GM23338 (cell line): ENCODE measurements at regions not wholly inside any gene's neighbourhood (a gene's known extent, or its start where the extent isn't known, plus 50 kb on each side); places are given as distances from the start of the nearest gene placed in this dataset.

Experiments used
- ATAC-seq: fragments of 200-7000 bp; cut with Tn5 transposase; 3 replicates; pipeline ENCODE4 v1.9.1; 2020
- DNase-seq: peaks from one replicate; pipeline ENCODE4 v3.0.0-alpha.2; 2015; ENCODE audit warnings: low spot score
- H2AFZ ChIP-seq: fragments of 200-600 bp; sonication (generic); 2 replicates; pipeline ENCODE4 v1.8.0; 2016; ENCODE audit warnings: antibody characterized with exemption, mild to moderate bottlenecking, moderate library complexity
- H3F3A ChIP-seq: fragments of 200-600 bp; sonication (generic); replicated peaks from 2 replicates; pipeline ENCODE4 v1.8.0; 2017; ENCODE audit warnings: antibody characterized with exemption, mixed run types, low read depth
- H3K27ac ChIP-seq: fragments of 200-600 bp; sonication (generic); 2 replicates; pipeline ENCODE4 v1.6.1; 2016; ENCODE audit warnings: low read depth
- H3K27me3 ChIP-seq: fragments of 200-600 bp; sonication (generic); 2 replicates; pipeline ENCODE4 v1.8.0; 2016; ENCODE audit warnings: mild to moderate bottlenecking, mixed run types, moderate library complexity; ENCODE audit not compliant: insufficient read depth
- H3K36me3 ChIP-seq: fragments of 200-600 bp; sonication (generic); 2 replicates; pipeline ENCODE4 v1.8.0; 2016; ENCODE audit warnings: mild to moderate bottlenecking; ENCODE audit not compliant: insufficient read depth
- H3K4me1 ChIP-seq: fragments of 200-600 bp; sonication (generic); 2 replicates; pipeline ENCODE4 v1.8.0; 2016; ENCODE audit warnings: mild to moderate bottlenecking, moderate library complexity; ENCODE audit not compliant: insufficient read depth
- H3K4me2 ChIP-seq: fragments of 200-600 bp; sonication (generic); 2 replicates; pipeline ENCODE4 v1.7.1; 2017; ENCODE audit warnings: mixed run types
- H3K4me3 ChIP-seq: fragments of 200-600 bp; sonication (generic); 2 replicates; pipeline ENCODE4 v1.6.1; 2016; ENCODE audit warnings: mixed run types
- H3K79me2 ChIP-seq: fragments of 200-600 bp; sonication (generic); replicated peaks from 2 replicates; pipeline ENCODE4 v1.8.0; 2017; ENCODE audit warnings: mild to moderate bottlenecking; ENCODE audit not compliant: insufficient read depth
- H3K9me2 ChIP-seq: fragments of 200-600 bp; sonication (generic); 2 replicates; pipeline ENCODE4 v1.8.0; 2017; ENCODE audit not compliant: insufficient read depth
- H4K20me1 ChIP-seq: fragments of 200-600 bp; sonication (generic); replicated peaks from 2 replicates; pipeline ENCODE4 v1.8.0; 2017; ENCODE audit warnings: mild to moderate bottlenecking; ENCODE audit not compliant: insufficient read depth
- H3K27ac Mint-ChIP-seq: 2 replicates; pipeline ENCODE4 v1.8.0; 2020; ENCODE audit warnings: inconsistent platforms, mild to moderate bottlenecking, moderate library complexity, mixed read lengths
- H3K27me3 Mint-ChIP-seq: 3 replicates; pipeline ENCODE4 v1.8.0; 2022; ENCODE audit warnings: low read depth, mild to moderate bottlenecking, moderate library complexity, mixed read lengths, inconsistent platforms; ENCODE audit not compliant: insufficient read depth, poor library complexity
- H3K36me3 Mint-ChIP-seq: 3 replicates; pipeline ENCODE4 v1.8.0; 2021; ENCODE audit warnings: low read depth, mild to moderate bottlenecking, inconsistent platforms, moderate library complexity, mixed read lengths
- H3K4me1 Mint-ChIP-seq: 3 replicates; pipeline ENCODE4 v1.8.0; 2020; ENCODE audit warnings: mild to moderate bottlenecking, inconsistent platforms, mixed read lengths
- H3K4me3 Mint-ChIP-seq: 3 replicates; pipeline ENCODE4 v1.8.0; 2021; ENCODE audit warnings: moderate library complexity, mild to moderate bottlenecking, inconsistent platforms, mixed read lengths
- H3K9me3 Mint-ChIP-seq: 3 replicates; pipeline ENCODE4 v1.8.0; 2020; ENCODE audit warnings: moderate library complexity, mild to moderate bottlenecking, inconsistent platforms, mixed read lengths
- CREB1 ChIP-seq: fragments of 250-450 bp; sonication (Bioruptor Pico); IDR thresholded peaks from 2 replicates; pipeline ENCODE4 v1.5.0; 2020; ENCODE audit warnings: low read depth, mild to moderate bottlenecking, moderate library complexity
- CTCF ChIP-seq, 2 experiments: fragments of 200-600 bp in 1 of 2; sonication (generic) in 1 of 2; conservative IDR thresholded peaks; 2 replicates each; pipeline versions ENCODE4 v1.5.1 to v1.6.1; 2016 to 2017; ENCODE audit warnings: antibody characterized with exemption in 2 of 2, low read depth in 2 of 2, mild to moderate bottlenecking in 2 of 2, moderate library complexity in 1 of 2
- EZH2phosphoT487 ChIP-seq: fragments of 200-600 bp; sonication (generic); IDR thresholded peaks from one replicate; pipeline ENCODE4 v1.8.1; 2018; ENCODE audit warnings: antibody characterized with exemption; ENCODE audit not compliant: unreplicated experiment
- ZNF331 ChIP-seq: fragments of 250-450 bp; sonication (Bioruptor Pico); IDR thresholded peaks from 2 replicates; pipeline ENCODE4 v1.5.0; 2020; ENCODE audit warnings: low read depth, mild to moderate bottlenecking, moderate library complexity
- ZNF462 ChIP-seq: fragments of 250-450 bp; sonication (Bioruptor Pico); IDR thresholded peaks from 2 replicates; pipeline ENCODE4 v1.5.0; 2020; ENCODE audit warnings: mild to moderate bottlenecking, moderate library complexity

- TF ChIP-seq CTCF (conservative IDR thresholded peaks at IDR 0.05; ENCODE audit: low read depth in 2 of 2), result no peak
- no peak for TF ChIP-seq ZNF462 (CRISPR knock-in tag)
Measured at GRCh38 chr3:127394031-127394430, 106.2 kb upstream of the PRR20G start (continued).

- no peak overlapping the region for H2AFZ ChIP-seq
- H3K4me1 Mint-ChIP-seq, result peaks cover 30% of the 10 kb centered on the region
- no peak overlapping the region for H3K27ac ChIP-seq
- H3K36me3 ChIP-seq, result no peaks in the 10 kb centered on the region
- no peaks in the 10 kb centered on the region for H3K9me3 Mint-ChIP-seq
- no peaks in the 10 kb centered on the region for H3K9me2 ChIP-seq
- no peak overlapping the region for H3K27ac Mint-ChIP-seq
- H4K20me1 ChIP-seq, result no peaks in the 10 kb centered on the region
- ATAC-seq (no peak), DNase-seq (no peak)
- H3F3A ChIP-seq, result no peaks in the 10 kb centered on the region
- H3K4me1 ChIP-seq, result peaks cover 21% of the 10 kb centered on the region; the same call in 1 of the 2 replicates
- H3K4me2 ChIP-seq, result no peak overlapping the region
- H3K4me3 ChIP-seq, result no peak overlapping the region
- H3K36me3 Mint-ChIP-seq, result no peaks in the 10 kb centered on the region; the same call in 2 of the 3 replicates
- H3K79me2 ChIP-seq, result no peaks in the 10 kb centered on the region
- peaks cover 11% of the 10 kb centered on the region for H3K27me3 Mint-ChIP-seq
- H3K27me3 ChIP-seq, result no peaks in the 10 kb centered on the region
- no peak overlapping the region for H3K4me3 Mint-ChIP-seq
- TF ChIP-seq ZNF462 (CRISPR knock-in tag), result no peak
- TF ChIP-seq ZNF331 (CRISPR knock-in tag), result no peak
- no peak for TF ChIP-seq CREB1 (CRISPR knock-in tag)
- no peak for TF ChIP-seq EZH2phosphoT487
Measured at GRCh38 chr3:127393131-127393820, 105.4 kb upstream of the PRR20G start.
